ENCODE measurements at regions not wholly inside any gene's neighbourhood (a gene's known extent, or its start where the extent isn't known, plus 50 kb on each side); places are given as distances from the start of the nearest gene placed in this dataset.

DNA sequence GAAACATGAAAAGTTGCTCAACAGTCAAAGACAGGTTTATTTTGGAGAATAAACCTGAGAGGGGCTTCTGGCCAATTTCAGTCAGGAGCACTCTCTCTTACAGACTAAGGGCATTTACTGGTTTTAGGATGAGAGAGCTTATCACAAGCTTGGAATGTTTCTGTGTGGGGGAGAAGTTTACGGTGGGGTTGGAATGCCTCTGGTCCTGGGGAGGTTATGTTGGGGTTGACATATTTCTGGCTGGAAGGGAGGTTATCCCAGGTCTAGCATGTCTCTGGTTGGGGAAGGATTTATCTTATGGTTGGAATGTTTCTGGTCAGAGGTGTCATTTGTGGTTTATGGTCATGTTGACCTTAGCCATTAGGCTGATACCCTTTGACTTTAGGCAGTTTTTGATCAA is 1867.3 kb downstream of the EFNA5 start:
- no peak overlapping the region for H3K27ac ChIP-seq
- ATAC-seq (ENCODE audit: low FRiP score in 2 of 2): no peak
- WGBS, 2 donors: 88 to 100% methylated on average over 1 of the region's 1 CpG
- TF ChIP-seq EP300 (IDR thresholded peaks at IDR 0.05) (no peak), POLR2AphosphoS5 (IDR thresholded peaks at IDR 0.05) (no peak), POLR2A (IDR thresholded peaks at IDR 0.05) (no peak)
- TF ChIP-seq, protein P1, sequence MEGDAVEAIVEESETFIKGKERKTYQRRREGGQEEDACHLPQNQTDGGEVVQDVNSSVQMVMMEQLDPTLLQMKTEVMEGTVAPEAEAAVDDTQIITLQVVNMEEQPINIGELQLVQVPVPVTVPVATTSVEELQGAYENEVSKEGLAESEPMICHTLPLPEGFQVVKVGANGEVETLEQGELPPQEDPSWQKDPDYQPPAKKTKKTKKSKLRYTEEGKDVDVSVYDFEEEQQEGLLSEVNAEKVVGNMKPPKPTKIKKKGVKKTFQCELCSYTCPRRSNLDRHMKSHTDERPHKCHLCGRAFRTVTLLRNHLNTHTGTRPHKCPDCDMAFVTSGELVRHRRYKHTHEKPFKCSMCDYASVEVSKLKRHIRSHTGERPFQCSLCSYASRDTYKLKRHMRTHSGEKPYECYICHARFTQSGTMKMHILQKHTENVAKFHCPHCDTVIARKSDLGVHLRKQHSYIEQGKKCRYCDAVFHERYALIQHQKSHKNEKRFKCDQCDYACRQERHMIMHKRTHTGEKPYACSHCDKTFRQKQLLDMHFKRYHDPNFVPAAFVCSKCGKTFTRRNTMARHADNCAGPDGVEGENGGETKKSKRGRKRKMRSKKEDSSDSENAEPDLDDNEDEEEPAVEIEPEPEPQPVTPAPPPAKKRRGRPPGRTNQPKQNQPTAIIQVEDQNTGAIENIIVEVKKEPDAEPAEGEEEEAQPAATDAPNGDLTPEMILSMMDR (IDR thresholded peaks at IDR 0.05): no peak
- no peaks in the 10 kb centered on the region for H3K4me1 ChIP-seq
- DNase-seq: no peak
- H3K4me3 ChIP-seq: no peak overlapping the region
- H3K9me3 ChIP-seq: no peaks in the 10 kb centered on the region
- no peaks in the 10 kb centered on the region for H3K36me3 ChIP-seq
- H3K27me3 ChIP-seq: no peaks in the 10 kb centered on the region

DNA sequence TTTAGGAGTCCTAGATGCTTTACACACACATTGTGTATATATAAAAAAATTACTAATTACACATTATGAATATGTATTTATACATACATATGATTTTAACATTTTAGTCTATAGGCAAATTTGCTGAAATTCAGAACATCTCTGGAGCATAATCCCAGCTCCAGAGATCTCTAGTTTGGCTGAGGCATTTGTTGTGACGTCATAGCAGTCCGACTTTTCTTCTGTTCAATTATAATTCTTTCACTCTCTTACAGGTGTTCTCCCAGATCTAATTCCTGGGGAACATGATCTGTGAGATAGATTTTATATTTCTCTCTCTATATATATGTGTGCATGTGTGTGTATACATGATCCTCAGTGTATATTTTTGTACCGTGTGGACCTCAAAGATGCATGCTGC is 1876.2 kb downstream of the EFNA5 start:
- Histone ChIP-seq H3K27me3 (no peaks in the 10 kb centered on the region), H3K36me3 (no peaks in the 10 kb centered on the region), H3K4me1 (no peaks in the 10 kb centered on the region), H3K4me3 (no peak overlapping the region), H3K9me3 (no peaks in the 10 kb centered on the region), H3K27ac (no peak overlapping the region)
- ATAC-seq (ENCODE audit: low FRiP score in 2 of 2): no peak
- no peak for DNase-seq
- 92 to 93% methylated on average over 3 of the region's 3 CpGs for WGBS, 2 donors
- TF ChIP-seq EP300 (IDR thresholded peaks at IDR 0.05) (no peak), POLR2A (IDR thresholded peaks at IDR 0.05) (no peak), POLR2AphosphoS5 (IDR thresholded peaks at IDR 0.05) (no peak)
- TF ChIP-seq, protein P1 (IDR thresholded peaks at IDR 0.05): no peak

DNA sequence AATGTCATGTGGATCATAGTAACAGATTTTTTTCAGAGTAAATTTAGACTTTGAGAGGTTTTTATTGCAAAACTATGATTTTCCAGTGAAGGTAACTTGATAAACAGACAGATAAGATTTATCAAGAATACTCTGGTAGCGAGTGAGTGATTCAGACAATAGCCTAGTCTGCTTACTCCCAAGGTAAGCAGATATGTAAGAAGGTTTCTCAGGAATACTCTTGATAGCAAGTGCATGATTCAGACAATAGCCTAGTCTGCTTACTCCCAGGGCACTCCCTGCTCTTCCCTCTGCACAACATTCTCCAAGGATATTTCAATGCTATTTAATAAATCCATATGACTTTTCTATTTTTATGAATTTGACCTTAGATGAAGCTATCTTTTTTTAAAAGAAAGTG is 1881.5 kb downstream of the EFNA5 start:
- H3K27me3 ChIP-seq: no peaks in the 10 kb centered on the region
- no peaks in the 10 kb centered on the region for H3K4me1 ChIP-seq
- DNase-seq (no peak), ATAC-seq (ENCODE audit: low FRiP score in 2 of 2) (no peak)
- no peaks in the 10 kb centered on the region for H3K36me3 ChIP-seq
- no peaks in the 10 kb centered on the region for H3K9me3 ChIP-seq
- H3K4me3 ChIP-seq: no peak overlapping the region
- no peak overlapping the region for H3K27ac ChIP-seq
- TF ChIP-seq, protein P1 (IDR thresholded peaks at IDR 0.05): no peak
- TF ChIP-seq POLR2AphosphoS5 (IDR thresholded peaks at IDR 0.05): no peak
- TF ChIP-seq POLR2A (IDR thresholded peaks at IDR 0.05): no peak
- no peak for TF ChIP-seq EP300 (IDR thresholded peaks at IDR 0.05)
- 65 to 77% methylated on average over 1 of the region's 1 CpG for WGBS, 2 donors

DNA sequence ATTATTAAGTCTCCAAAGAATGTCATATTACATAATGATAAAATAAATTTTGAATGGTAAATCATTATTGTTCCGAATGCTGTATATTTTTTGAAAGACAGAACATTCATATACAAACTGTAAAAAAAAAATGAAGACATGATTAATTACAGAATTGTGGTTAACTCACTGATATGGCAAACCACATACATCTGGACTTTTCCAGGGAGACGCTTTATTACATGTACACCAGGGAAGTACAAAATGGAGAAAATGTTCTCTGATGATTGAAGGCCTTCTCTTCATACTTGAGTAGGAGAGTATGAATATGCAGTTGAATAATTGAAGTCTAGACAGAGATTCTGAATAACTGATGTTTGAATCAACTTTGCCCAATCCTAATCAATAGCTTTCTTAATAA is 1886.9 kb downstream of the EFNA5 start:
- ATAC-seq (ENCODE audit: low FRiP score in 2 of 2) (no peak), DNase-seq (no peak)
- TF ChIP-seq, protein P1 (IDR thresholded peaks at IDR 0.05): no peak
- no peak for TF ChIP-seq EP300 (IDR thresholded peaks at IDR 0.05)
- TF ChIP-seq POLR2AphosphoS5 (IDR thresholded peaks at IDR 0.05): no peak
- TF ChIP-seq POLR2A (IDR thresholded peaks at IDR 0.05): no peak
- H3K9me3 ChIP-seq: no peaks in the 10 kb centered on the region
- no peak overlapping the region for H3K4me3 ChIP-seq
- no peaks in the 10 kb centered on the region for H3K27me3 ChIP-seq
- H3K36me3 ChIP-seq: no peaks in the 10 kb centered on the region
- no peaks in the 10 kb centered on the region for H3K4me1 ChIP-seq
- whole genome bisulfite sequencing, 2 donors: 83 to 93% methylated on average over 2 of the region's 2 CpGs
- H3K27ac ChIP-seq: no peak overlapping the region

DNA sequence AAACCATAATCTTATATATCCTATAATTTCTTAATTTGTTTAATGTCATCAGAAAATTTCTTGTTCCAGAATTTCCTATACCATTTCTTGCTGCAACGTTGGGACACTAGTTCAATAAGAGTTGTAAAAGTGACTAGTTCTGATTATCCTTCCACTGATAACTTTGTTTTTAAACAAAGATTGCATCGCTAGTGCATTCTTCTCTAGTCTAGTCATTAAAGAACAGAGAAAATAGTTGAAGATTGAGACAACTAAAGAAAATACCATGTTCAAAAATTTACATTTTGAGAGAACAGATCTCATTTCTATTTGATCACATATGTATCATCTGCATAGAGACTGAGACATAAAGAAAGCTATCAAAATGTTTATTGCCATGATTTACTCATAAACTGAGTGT is 1888.2 kb downstream of the EFNA5 start:
- no peak for TF ChIP-seq POLR2AphosphoS5 (IDR thresholded peaks at IDR 0.05)
- no peaks in the 10 kb centered on the region for H3K36me3 ChIP-seq
- DNase-seq: no peak
- H3K27me3 ChIP-seq: no peaks in the 10 kb centered on the region
- H3K27ac ChIP-seq: no peak overlapping the region
- no peak overlapping the region for H3K4me3 ChIP-seq
- no peaks in the 10 kb centered on the region for H3K9me3 ChIP-seq
- no peak for ATAC-seq (ENCODE audit: low FRiP score in 2 of 2)
- no peaks in the 10 kb centered on the region for H3K4me1 ChIP-seq
- WGBS, 2 donors: 80 to 87% methylated on average over 2 of the region's 2 CpGs
